AG09309 (cell line): ENCODE measurements at regions not wholly inside any gene's neighbourhood (a gene's known extent, or its start where the extent isn't known, plus 50 kb on each side); places are given as distances from the start of the nearest gene placed in this dataset.

Experiments used
- DNase-seq: peaks from one replicate; pipeline ENCODE4 v3.0.0-alpha.2; 2010; ENCODE audit warnings: low read depth
- H3K4me3 ChIP-seq: 2 replicates; pipeline ENCODE4 v1.5.1; 2011; ENCODE audit warnings: mild to moderate bottlenecking, low read depth, low read length, moderate library complexity; ENCODE audit not compliant: control insufficient read depth
- CTCF ChIP-seq: IDR thresholded peaks from 2 replicates; pipeline ENCODE4 v1.5.1; 2011; ENCODE audit warnings: mild to moderate bottlenecking, low read depth, low read length, inconsistent platforms; ENCODE audit not compliant: insufficient read depth, control insufficient read depth; ENCODE audit errors: missing control alignments

- DNase-seq = no peak
- H3K4me3 ChIP-seq = no peak overlapping the region
- no peak for TF ChIP-seq CTCF
These were observed 108.0 kb downstream of the SLIT2 start for GRCh38 chr4:20359692-20360091.

GRCh38 chr4:20362148-20362547, 110.4 kb downstream of the SLIT2 start:
- no peak for DNase-seq
- no peak for TF ChIP-seq CTCF
- H3K4me3 ChIP-seq = no peak overlapping the region

GRCh38 chr4:20364969-20365368, 113.3 kb downstream of the SLIT2 start:
- no peak overlapping the region for H3K4me3 ChIP-seq
- no peak for DNase-seq
- TF ChIP-seq CTCF = no peak

- no peak for TF ChIP-seq CTCF
- no peak overlapping the region for H3K4me3 ChIP-seq
- DNase-seq = no peak
These were observed 115.7 kb downstream of the SLIT2 start for GRCh38 chr4:20367446-20367845.

- TF ChIP-seq CTCF = no peak
- DNase-seq = no peak
- no peak overlapping the region for H3K4me3 ChIP-seq
These were observed 117.2 kb downstream of the SLIT2 start for GRCh38 chr4:20368926-20369325.

GRCh38 chr4:20370274-20370673, 118.6 kb downstream of the SLIT2 start:
- no peak for TF ChIP-seq CTCF
- no peak overlapping the region for H3K4me3 ChIP-seq
- no peak for DNase-seq

GRCh38 chr4:20376070-20376469, 124.4 kb downstream of the SLIT2 start:
- TF ChIP-seq CTCF = no peak
- H3K4me3 ChIP-seq = no peak overlapping the region
- no peak for DNase-seq
